SK-N-SH (cell line): ENCODE measurements at regions not wholly inside any gene's neighbourhood (a gene's known extent, or its start where the extent isn't known, plus 50 kb on each side); places are given as distances from the start of the nearest gene placed in this dataset.

Source experiments
- EP300 ChIP-seq, 2 experiments: IDR thresholded peaks; 2 replicates each; pipeline versions ENCODE4 v1.4.0 to v1.6.1; 2012; ENCODE audit warnings: borderline replicate concordance in 1 of 2, low read depth in 1 of 2, low read length in 1 of 2
- GABPA ChIP-seq: IDR thresholded peaks from 2 replicates; pipeline ENCODE4 v1.4.0; 2012; ENCODE audit warnings: low read depth, mild to moderate bottlenecking
- NFIC ChIP-seq: IDR thresholded peaks from 2 replicates; pipeline ENCODE4 v1.4.0; 2012; ENCODE audit warnings: borderline replicate concordance
- RAD21 ChIP-seq: IDR thresholded peaks from 2 replicates; pipeline ENCODE4 v1.6.1; 2012; ENCODE audit warnings: mild to moderate bottlenecking, low read length
- RFX5 ChIP-seq: IDR thresholded peaks from 2 replicates; pipeline ENCODE4 v1.6.1; 2012; ENCODE audit warnings: mild to moderate bottlenecking, improper control_type of control experiment, low read length
- RXRA ChIP-seq: IDR thresholded peaks from 2 replicates; pipeline ENCODE4 v1.4.0; 2012; ENCODE audit warnings: low read depth, mild to moderate bottlenecking, borderline replicate concordance
- TAF1 ChIP-seq: IDR thresholded peaks from 2 replicates; pipeline ENCODE4 v1.6.1; 2012; ENCODE audit warnings: low read depth, mild to moderate bottlenecking, low read length, moderate library complexity, borderline replicate concordance
- TCF12 ChIP-seq: IDR thresholded peaks from 2 replicates; pipeline ENCODE4 v1.4.0; 2012
- TF ChIP-seq, protein P1 (sequence below): fragments of 150-350 bp; IDR thresholded peaks from 2 replicates; pipeline ENCODE4 v1.6.1; 2017; ENCODE audit warnings: antibody characterized with exemption, low read length, low read depth, borderline replicate concordance
- TF ChIP-seq, protein P2 (sequence below): fragments of 200-600 bp; sonication (generic); IDR thresholded peaks from 2 replicates; pipeline ENCODE4 v1.6.1; 2017; ENCODE audit warnings: antibody characterized with exemption, mild to moderate bottlenecking, moderate library complexity
- TF ChIP-seq, protein P3 (sequence below): IDR thresholded peaks from 2 replicates; pipeline ENCODE4 v1.6.1; 2012; ENCODE audit warnings: mild to moderate bottlenecking, low read depth, low read length, moderate library complexity
- TF ChIP-seq, protein P4 (sequence below): IDR thresholded peaks from 2 replicates; pipeline ENCODE4 v1.4.0; 2012; ENCODE audit warnings: low read depth, borderline replicate concordance

DNA sequence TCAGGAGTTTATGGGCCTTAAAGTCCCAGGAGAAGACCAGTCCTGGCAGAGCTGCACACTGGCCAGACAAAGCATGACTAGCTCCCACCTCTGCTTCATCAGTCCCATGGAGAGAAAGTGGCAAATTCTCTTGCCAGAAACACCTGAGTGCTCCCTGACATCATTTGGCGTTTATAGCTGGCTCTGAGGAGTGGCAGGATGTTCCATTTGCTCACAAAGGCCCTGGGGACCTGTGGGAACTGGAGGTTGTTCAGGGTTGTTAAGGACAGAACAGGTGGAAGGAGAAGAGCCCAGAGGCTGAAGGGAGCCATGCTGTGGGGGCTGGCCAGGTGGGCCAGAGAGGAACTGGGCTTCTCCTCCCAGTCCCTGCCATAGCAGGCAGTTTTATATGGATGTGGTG lies 56.1 kb downstream of the RPL37A start:
- TF ChIP-seq RXRA (no peak), EP300 (IDR thresholded peaks at IDR 0.05; ENCODE audit: borderline replicate concordance in 1 of 2, low read depth in 1 of 2, low read length in 1 of 2) (no peak), TAF1 (no peak), RFX5 (no peak), NFIC (no peak), TCF12 (no peak), RAD21 (no peak), GABPA (no peak)
- TF ChIP-seq, protein P1, sequence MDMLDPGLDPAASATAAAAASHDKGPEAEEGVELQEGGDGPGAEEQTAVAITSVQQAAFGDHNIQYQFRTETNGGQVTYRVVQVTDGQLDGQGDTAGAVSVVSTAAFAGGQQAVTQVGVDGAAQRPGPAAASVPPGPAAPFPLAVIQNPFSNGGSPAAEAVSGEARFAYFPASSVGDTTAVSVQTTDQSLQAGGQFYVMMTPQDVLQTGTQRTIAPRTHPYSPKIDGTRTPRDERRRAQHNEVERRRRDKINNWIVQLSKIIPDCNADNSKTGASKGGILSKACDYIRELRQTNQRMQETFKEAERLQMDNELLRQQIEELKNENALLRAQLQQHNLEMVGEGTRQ, result no peak
- TF ChIP-seq, protein P2, sequence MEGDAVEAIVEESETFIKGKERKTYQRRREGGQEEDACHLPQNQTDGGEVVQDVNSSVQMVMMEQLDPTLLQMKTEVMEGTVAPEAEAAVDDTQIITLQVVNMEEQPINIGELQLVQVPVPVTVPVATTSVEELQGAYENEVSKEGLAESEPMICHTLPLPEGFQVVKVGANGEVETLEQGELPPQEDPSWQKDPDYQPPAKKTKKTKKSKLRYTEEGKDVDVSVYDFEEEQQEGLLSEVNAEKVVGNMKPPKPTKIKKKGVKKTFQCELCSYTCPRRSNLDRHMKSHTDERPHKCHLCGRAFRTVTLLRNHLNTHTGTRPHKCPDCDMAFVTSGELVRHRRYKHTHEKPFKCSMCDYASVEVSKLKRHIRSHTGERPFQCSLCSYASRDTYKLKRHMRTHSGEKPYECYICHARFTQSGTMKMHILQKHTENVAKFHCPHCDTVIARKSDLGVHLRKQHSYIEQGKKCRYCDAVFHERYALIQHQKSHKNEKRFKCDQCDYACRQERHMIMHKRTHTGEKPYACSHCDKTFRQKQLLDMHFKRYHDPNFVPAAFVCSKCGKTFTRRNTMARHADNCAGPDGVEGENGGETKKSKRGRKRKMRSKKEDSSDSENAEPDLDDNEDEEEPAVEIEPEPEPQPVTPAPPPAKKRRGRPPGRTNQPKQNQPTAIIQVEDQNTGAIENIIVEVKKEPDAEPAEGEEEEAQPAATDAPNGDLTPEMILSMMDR, result no peak
- TF ChIP-seq, protein P3, sequence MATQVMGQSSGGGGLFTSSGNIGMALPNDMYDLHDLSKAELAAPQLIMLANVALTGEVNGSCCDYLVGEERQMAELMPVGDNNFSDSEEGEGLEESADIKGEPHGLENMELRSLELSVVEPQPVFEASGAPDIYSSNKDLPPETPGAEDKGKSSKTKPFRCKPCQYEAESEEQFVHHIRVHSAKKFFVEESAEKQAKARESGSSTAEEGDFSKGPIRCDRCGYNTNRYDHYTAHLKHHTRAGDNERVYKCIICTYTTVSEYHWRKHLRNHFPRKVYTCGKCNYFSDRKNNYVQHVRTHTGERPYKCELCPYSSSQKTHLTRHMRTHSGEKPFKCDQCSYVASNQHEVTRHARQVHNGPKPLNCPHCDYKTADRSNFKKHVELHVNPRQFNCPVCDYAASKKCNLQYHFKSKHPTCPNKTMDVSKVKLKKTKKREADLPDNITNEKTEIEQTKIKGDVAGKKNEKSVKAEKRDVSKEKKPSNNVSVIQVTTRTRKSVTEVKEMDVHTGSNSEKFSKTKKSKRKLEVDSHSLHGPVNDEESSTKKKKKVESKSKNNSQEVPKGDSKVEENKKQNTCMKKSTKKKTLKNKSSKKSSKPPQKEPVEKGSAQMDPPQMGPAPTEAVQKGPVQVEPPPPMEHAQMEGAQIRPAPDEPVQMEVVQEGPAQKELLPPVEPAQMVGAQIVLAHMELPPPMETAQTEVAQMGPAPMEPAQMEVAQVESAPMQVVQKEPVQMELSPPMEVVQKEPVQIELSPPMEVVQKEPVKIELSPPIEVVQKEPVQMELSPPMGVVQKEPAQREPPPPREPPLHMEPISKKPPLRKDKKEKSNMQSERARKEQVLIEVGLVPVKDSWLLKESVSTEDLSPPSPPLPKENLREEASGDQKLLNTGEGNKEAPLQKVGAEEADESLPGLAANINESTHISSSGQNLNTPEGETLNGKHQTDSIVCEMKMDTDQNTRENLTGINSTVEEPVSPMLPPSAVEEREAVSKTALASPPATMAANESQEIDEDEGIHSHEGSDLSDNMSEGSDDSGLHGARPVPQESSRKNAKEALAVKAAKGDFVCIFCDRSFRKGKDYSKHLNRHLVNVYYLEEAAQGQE, result no peak
- TF ChIP-seq, protein P4, sequence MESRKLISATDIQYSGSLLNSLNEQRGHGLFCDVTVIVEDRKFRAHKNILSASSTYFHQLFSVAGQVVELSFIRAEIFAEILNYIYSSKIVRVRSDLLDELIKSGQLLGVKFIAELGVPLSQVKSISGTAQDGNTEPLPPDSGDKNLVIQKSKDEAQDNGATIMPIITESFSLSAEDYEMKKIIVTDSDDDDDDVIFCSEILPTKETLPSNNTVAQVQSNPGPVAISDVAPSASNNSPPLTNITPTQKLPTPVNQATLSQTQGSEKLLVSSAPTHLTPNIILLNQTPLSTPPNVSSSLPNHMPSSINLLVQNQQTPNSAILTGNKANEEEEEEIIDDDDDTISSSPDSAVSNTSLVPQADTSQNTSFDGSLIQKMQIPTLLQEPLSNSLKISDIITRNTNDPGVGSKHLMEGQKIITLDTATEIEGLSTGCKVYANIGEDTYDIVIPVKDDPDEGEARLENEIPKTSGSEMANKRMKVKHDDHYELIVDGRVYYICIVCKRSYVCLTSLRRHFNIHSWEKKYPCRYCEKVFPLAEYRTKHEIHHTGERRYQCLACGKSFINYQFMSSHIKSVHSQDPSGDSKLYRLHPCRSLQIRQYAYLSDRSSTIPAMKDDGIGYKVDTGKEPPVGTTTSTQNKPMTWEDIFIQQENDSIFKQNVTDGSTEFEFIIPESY, result no peak
